Panc1 (cell line): ENCODE measurements at regions not wholly inside any gene's neighbourhood (a gene's known extent, or its start where the extent isn't known, plus 50 kb on each side); places are given as distances from the start of the nearest gene placed in this dataset.

ENCODE experiments used
- CTCF ChIP-seq: fragments of 450-650 bp; IDR thresholded peaks from 2 replicates; pipeline ENCODE4 v1.5.1; 2017; ENCODE audit warnings: mild to moderate bottlenecking
- POLR2AphosphoS5 ChIP-seq: IDR thresholded peaks from 2 replicates; pipeline ENCODE4 v1.6.1; 2012; ENCODE audit warnings: mild to moderate bottlenecking, low read depth, low read length, moderate library complexity
- REST ChIP-seq, 2 experiments: IDR thresholded peaks; 2 replicates each; pipeline ENCODE4 v1.6.1; 2011 to 2012; ENCODE audit warnings: low read depth in 2 of 2, control low read depth in 1 of 2, low read length in 1 of 2, mild to moderate bottlenecking in 1 of 2, moderate library complexity in 1 of 2; ENCODE audit not compliant: insufficient read depth in 1 of 2
- SIN3A ChIP-seq: IDR thresholded peaks from 2 replicates; pipeline ENCODE4 v1.6.1; 2012; ENCODE audit warnings: low read depth, mild to moderate bottlenecking, low read length, moderate library complexity, borderline replicate concordance; ENCODE audit not compliant: insufficient read depth

- TF ChIP-seq POLR2AphosphoS5: no peak
- TF ChIP-seq CTCF: no peak
- no peak for TF ChIP-seq REST (IDR thresholded peaks at IDR 0.05; ENCODE audit: insufficient read depth in 1 of 2, low read depth in 2 of 2, low read length in 1 of 2)
- TF ChIP-seq SIN3A: no peak
Observed at GRCh38 chr4:91754716-91755115, 549.0 kb upstream of the GRID2 start.
